ENCODE measurements at regions not wholly inside any gene's neighbourhood (a gene's known extent, or its start where the extent isn't known, plus 50 kb on each side); places are given as distances from the start of the nearest gene placed in this dataset.

- TF ChIP-seq CTCF (IDR thresholded peaks at IDR 0.05; ENCODE audit: low read length): no peak
- no peak for TF ChIP-seq EZH2phosphoT487 (IDR thresholded peaks at IDR 0.05; ENCODE audit: low read length)
- TF ChIP-seq EZH2 (optimal IDR thresholded peaks at IDR 0.05; ENCODE audit: low read depth, low read length): no peak
Measured at GRCh38 chr20:7754102-7754501, 186.2 kb downstream of the HAO1 start.
